OCI-LY7 (cell line): ENCODE measurements at regions not wholly inside any gene's neighbourhood (a gene's known extent, or its start where the extent isn't known, plus 50 kb on each side); places are given as distances from the start of the nearest gene placed in this dataset.

Experiments
- BruUV-seq: library from RNA; stranded (reverse); fragments of 400-500 nt; replicated peaks from 2 replicates; lab custom pipeline; 2021; lab: Mats Ljungman, UMichigan
- CTCF ChIA-PET: fragments of 300-600 bp; sonication (Branson Sonifier 250); formaldehyde crosslinking; loops from one replicate; lab custom pipeline; 2022; ENCODE audit warnings: antibody characterized with exemption; ENCODE audit not compliant: unreplicated experiment; lab: Charles Lee
- POLR2A ChIA-PET: fragments of 300-600 bp; sonication (Branson Sonifier 250); formaldehyde crosslinking; loops from one replicate; lab custom pipeline; 2022; ENCODE audit warnings: antibody characterized with exemption; lab: Charles Lee
- DNase-seq: peaks from one replicate; pipeline ENCODE4 v3.0.0-alpha.2; 2015; ENCODE audit warnings: low spot score
- H2AFZ ChIP-seq: fragments of 200-600 bp; sonication (generic), shearing (Covaris generic); 2 replicates; pipeline ENCODE4 v1.6.1; 2014; ENCODE audit warnings: mild to moderate bottlenecking, antibody characterized with exemption, low read length, moderate library complexity
- H3K27ac ChIP-seq: fragments of 200-600 bp; sonication (generic); 2 replicates; pipeline ENCODE4 v1.5.1; 2014; ENCODE audit warnings: mixed run types, low read depth, mild to moderate bottlenecking, moderate library complexity, low read length, inconsistent platforms; ENCODE audit not compliant: poor library complexity, severe bottlenecking
- H3K36me3 ChIP-seq: fragments of 200-600 bp; sonication (generic); 2 replicates; pipeline ENCODE4 v1.6.1; 2014; ENCODE audit warnings: mild to moderate bottlenecking, antibody characterized with exemption, low read length, moderate library complexity, mixed read lengths; ENCODE audit not compliant: insufficient read depth
- H3K4me1 ChIP-seq: fragments of 200-600 bp; sonication (generic); 2 replicates; pipeline ENCODE4 v1.5.1; 2014; ENCODE audit warnings: mild to moderate bottlenecking, low read length; ENCODE audit not compliant: insufficient read depth, poor library complexity, severe bottlenecking
- H3K4me2 ChIP-seq: fragments of 200-600 bp; sonication (generic); 2 replicates; pipeline ENCODE4 v1.6.1; 2014; ENCODE audit warnings: mild to moderate bottlenecking, low read length
- H3K4me3 ChIP-seq: fragments of 200-600 bp; sonication (generic); 2 replicates; pipeline ENCODE4 v1.5.1; 2014; ENCODE audit warnings: mild to moderate bottlenecking, low read depth, low read length; ENCODE audit not compliant: poor library complexity, severe bottlenecking
- H3K79me2 ChIP-seq: fragments of 200-600 bp; sonication (generic); 2 replicates; pipeline ENCODE4 v1.6.1; 2016; ENCODE audit warnings: low read depth, mild to moderate bottlenecking, low read length, moderate library complexity, mixed read lengths; ENCODE audit not compliant: insufficient read depth
- H3K9me2 ChIP-seq: fragments of 200-600 bp; sonication (generic); 2 replicates; pipeline ENCODE4 v1.6.1; 2016; ENCODE audit warnings: mild to moderate bottlenecking, low read length, mixed read lengths; ENCODE audit not compliant: insufficient read depth
- H3K9me3 ChIP-seq: fragments of 200-600 bp; sonication (generic); 2 replicates; pipeline ENCODE4 v1.6.1; 2014; ENCODE audit warnings: mild to moderate bottlenecking, mixed run types, low read length, mixed read lengths
- H4K20me1 ChIP-seq: fragments of 200-600 bp; sonication (generic); 2 replicates; pipeline ENCODE4 v1.6.1; 2014; ENCODE audit warnings: mild to moderate bottlenecking, antibody characterized with exemption, low read length, moderate library complexity, mixed read lengths; ENCODE audit not compliant: insufficient read depth
- CTCF ChIP-seq: fragments of 200-600 bp; sonication (generic); conservative IDR thresholded peaks from 2 replicates; pipeline ENCODE4 v1.5.1; 2014; ENCODE audit warnings: mild to moderate bottlenecking, antibody characterized with exemption, low read length, moderate library complexity, mixed read lengths
- EZH2phosphoT487 ChIP-seq: fragments of 200-600 bp; sonication (generic); IDR thresholded peaks from 2 replicates; pipeline ENCODE4 v1.6.1; 2018; ENCODE audit warnings: low read depth, borderline replicate concordance, mild to moderate bottlenecking, mixed run types, antibody characterized with exemption, low read length, moderate library complexity, mixed read lengths
- intact Hi-C: fragments of 100-400 bp; cut with micrococcal nuclease; formaldehyde crosslinking; loops from one replicate; pipeline ENCODE4 v1.10.0; 2022; ENCODE audit not compliant: unreplicated experiment

- no TSS peak for BruUV-seq
- Histone ChIP-seq H3K9me2 (no peaks in the 10 kb centered on the region), H3K4me2 (no peak overlapping the region), H3K4me3 (no peak overlapping the region), H4K20me1 (no peaks in the 10 kb centered on the region), H3K27ac (no peak overlapping the region), H3K79me2 (no peaks in the 10 kb centered on the region), H3K36me3 (no peaks in the 10 kb centered on the region), H3K4me1 (peaks cover 16% of the 10 kb centered on the region), H3K9me3 (no peaks in the 10 kb centered on the region), H2AFZ (no peak overlapping the region)
- TF ChIP-seq EZH2phosphoT487, result no peak
- no peak for TF ChIP-seq CTCF
- POLR2A ChIA-PET, result interaction anchor here (0.7 kb wide), 3 partner anchors 45 to 81 kb away, joined by 3 to 5 read pairs (median 3); no protein-coding TSS in a partner anchor
- no peak for DNase-seq
- intact Hi-C loops, result no loop called here
- CTCF ChIA-PET, result no interaction called here
Observed at GRCh38 chr14:76963372-76963771, 65.1 kb downstream of the IRF2BPL start.

GRCh38 chr14:76962303-76962660, 66.2 kb downstream of the IRF2BPL start:
- intact Hi-C loops, result no loop called here
- BruUV-seq, result no TSS peak
- peak overlapping the region; percentile 62 for H3K4me3 ChIP-seq
- TF ChIP-seq CTCF (no peak), EZH2phosphoT487 (no peak)
- ChIA-PET CTCF (interaction anchor here (0.6 to 1.2 kb wide), 3 partner anchors 14 to 89 kb away, joined by 3 read pairs; no protein-coding TSS in a partner anchor), POLR2A (interaction anchor here (0.7 to 2.2 kb wide), 6 partner anchors 9 to 72 kb away, joined by 3 to 10 read pairs (median 5); no protein-coding TSS in a partner anchor)
- H3K9me3 ChIP-seq, result no peaks in the 10 kb centered on the region
- peak overlapping the region; percentile 77 for H3K4me2 ChIP-seq
- no peak overlapping the region for H2AFZ ChIP-seq
- no peak for DNase-seq
- no peaks in the 10 kb centered on the region for H3K36me3 ChIP-seq
- no peaks in the 10 kb centered on the region for H3K79me2 ChIP-seq
- peaks cover 20% of the 10 kb centered on the region for H3K4me1 ChIP-seq
- H3K27ac ChIP-seq, result no peak overlapping the region
- no peaks in the 10 kb centered on the region for H3K9me2 ChIP-seq
- H4K20me1 ChIP-seq, result no peaks in the 10 kb centered on the region

- peaks cover 25% of the 10 kb centered on the region for H3K4me1 ChIP-seq
- no TSS peak for BruUV-seq
Observed at GRCh38 chr14:76961631-76962302, 66.7 kb downstream of the IRF2BPL start.

More at GRCh38 chr14:76961631-76962302, 66.7 kb downstream of the IRF2BPL start:
- H3K36me3 ChIP-seq, result no peaks in the 10 kb centered on the region
- no peaks in the 10 kb centered on the region for H3K9me2 ChIP-seq
- no peaks in the 10 kb centered on the region for H3K9me3 ChIP-seq
- H3K4me3 ChIP-seq, result peak overlapping the region; percentile 62
- ChIA-PET CTCF (interaction anchor here (0.6 to 1.2 kb wide), 4 partner anchors 13 to 89 kb away, joined by 3 read pairs; no protein-coding TSS in a partner anchor), POLR2A (interaction anchor here (0.6 to 2.2 kb wide), 9 partner anchors 9 to 102 kb away, joined by 3 to 10 read pairs (median 3); no protein-coding TSS in a partner anchor)
- no peak for TF ChIP-seq EZH2phosphoT487
- TF ChIP-seq CTCF, result no peak
- H3K79me2 ChIP-seq, result no peaks in the 10 kb centered on the region
- H3K27ac ChIP-seq, result peak overlapping the region; percentile 28
- H2AFZ ChIP-seq, result no peak overlapping the region
- H3K4me2 ChIP-seq, result peak overlapping the region; percentile 77
- H4K20me1 ChIP-seq, result no peaks in the 10 kb centered on the region
- intact Hi-C loops, result loop anchor here (1.0 kb wide), 2 partner anchors 67 to 92 kb away; partner anchors contain the start of gene IRF2BPL
- DNase-seq, result peak; percentile 91
